ENCODE measurements at regions not wholly inside any gene's neighbourhood (a gene's known extent, or its start where the extent isn't known, plus 50 kb on each side); places are given as distances from the start of the nearest gene placed in this dataset.

DNA sequence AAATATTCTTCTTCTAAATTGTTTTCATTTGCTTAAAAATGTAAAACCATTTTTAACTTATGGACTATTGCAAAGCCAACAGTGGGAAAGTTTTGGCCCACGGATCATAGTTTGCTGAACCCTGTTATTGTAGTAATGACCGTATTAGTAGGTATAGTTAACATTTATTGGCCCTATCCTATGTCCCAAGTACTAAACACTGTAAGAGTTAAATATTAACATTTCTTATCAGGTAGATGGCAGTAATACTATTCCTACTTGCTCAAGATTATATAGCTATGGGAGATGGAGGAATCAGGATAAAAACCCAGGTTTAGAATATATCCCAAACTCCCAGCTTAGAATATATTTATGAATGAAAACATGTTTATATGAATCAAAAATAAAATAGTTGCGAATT is 993.2 kb downstream of the SORCS3 start (continued):
- TF ChIP-seq, protein P1, sequence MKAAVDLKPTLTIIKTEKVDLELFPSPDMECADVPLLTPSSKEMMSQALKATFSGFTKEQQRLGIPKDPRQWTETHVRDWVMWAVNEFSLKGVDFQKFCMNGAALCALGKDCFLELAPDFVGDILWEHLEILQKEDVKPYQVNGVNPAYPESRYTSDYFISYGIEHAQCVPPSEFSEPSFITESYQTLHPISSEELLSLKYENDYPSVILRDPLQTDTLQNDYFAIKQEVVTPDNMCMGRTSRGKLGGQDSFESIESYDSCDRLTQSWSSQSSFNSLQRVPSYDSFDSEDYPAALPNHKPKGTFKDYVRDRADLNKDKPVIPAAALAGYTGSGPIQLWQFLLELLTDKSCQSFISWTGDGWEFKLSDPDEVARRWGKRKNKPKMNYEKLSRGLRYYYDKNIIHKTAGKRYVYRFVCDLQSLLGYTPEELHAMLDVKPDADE (IDR thresholded peaks at IDR 0.05) = no peak
- no peak for TF ChIP-seq ZNF114 (CRISPR knock-in tag; IDR thresholded peaks at IDR 0.05)
- no peak for TF ChIP-seq NANOG (IDR thresholded peaks at IDR 0.05; ENCODE audit: borderline replicate concordance)
- TF ChIP-seq JUNB (IDR thresholded peaks at IDR 0.05; ENCODE audit: unreplicated experiment) = no peak
- TF ChIP-seq EZH2phosphoT487 (IDR thresholded peaks at IDR 0.05; ENCODE audit: unreplicated experiment) = no peak

DNA sequence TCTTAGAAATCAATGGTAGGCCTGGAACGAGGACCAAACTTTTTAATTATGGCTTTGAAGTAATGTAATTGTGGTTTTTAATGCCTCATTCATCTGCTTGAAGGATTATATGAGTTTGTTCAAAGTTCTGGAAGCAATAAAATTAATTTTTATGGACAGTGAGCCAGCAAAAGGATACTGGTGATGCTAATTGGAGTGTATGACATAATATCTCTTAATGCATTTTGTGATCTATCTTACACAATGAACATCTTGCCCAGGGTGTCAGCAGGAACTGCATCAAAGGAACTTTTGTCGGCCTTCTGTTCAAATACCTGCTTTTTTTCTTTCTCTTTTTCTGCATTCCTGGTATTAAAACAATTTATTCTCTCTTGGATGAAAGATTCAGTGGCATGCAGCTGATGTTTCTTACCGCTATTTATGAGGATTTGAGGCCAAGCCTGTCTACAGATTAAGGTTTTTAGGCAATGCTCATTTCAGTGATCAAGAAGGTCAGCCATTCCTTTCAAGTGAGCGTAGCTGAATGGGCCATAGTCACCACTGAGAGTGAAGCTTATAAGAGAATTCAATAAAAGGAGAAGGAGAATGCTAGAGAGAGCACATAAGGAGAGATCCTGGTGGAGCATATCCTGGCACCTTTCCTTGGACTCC is 974.8 kb downstream of the SORCS3 start:
- Histone ChIP-seq H2AFZ (no peak overlapping the region), H3K36me3 (ENCODE audit: insufficient read depth) (no peaks in the 10 kb centered on the region), H3K4me3 (no peak overlapping the region), H3K9me2 (ENCODE audit: insufficient read depth) (0 out of 2 replicates have a peak, but pooled peaks cover 6% of the 10 kb centered on the region), H4K20me1 (replicated peaks; ENCODE audit: insufficient read depth) (no peaks in the 10 kb centered on the region), H3F3A (replicated peaks; ENCODE audit: low read depth) (no peaks in the 10 kb centered on the region), H3K27ac (ENCODE audit: low read depth) (no peak overlapping the region), H3K79me2 (replicated peaks; ENCODE audit: insufficient read depth) (no peaks in the 10 kb centered on the region), H3K27me3 (ENCODE audit: insufficient read depth) (no peaks in the 10 kb centered on the region), H3K4me2 (no peak overlapping the region), H3K4me1 (ENCODE audit: insufficient read depth) (no peaks in the 10 kb centered on the region)
- no peaks in the 10 kb centered on the region for H3K27me3 Mint-ChIP-seq (ENCODE audit: insufficient read depth, low read depth, poor library complexity)
- DNase-seq (ENCODE audit: low spot score) = no peak
- no peak overlapping the region for H3K27ac Mint-ChIP-seq
- H3K4me3 Mint-ChIP-seq = no peak overlapping the region
- H3K36me3 Mint-ChIP-seq (ENCODE audit: low read depth) = no peaks in the 10 kb centered on the region
- no peak for ATAC-seq
- no peaks in the 10 kb centered on the region for H3K9me3 Mint-ChIP-seq
- no peaks in the 10 kb centered on the region for H3K4me1 Mint-ChIP-seq
- TF ChIP-seq, protein P2, sequence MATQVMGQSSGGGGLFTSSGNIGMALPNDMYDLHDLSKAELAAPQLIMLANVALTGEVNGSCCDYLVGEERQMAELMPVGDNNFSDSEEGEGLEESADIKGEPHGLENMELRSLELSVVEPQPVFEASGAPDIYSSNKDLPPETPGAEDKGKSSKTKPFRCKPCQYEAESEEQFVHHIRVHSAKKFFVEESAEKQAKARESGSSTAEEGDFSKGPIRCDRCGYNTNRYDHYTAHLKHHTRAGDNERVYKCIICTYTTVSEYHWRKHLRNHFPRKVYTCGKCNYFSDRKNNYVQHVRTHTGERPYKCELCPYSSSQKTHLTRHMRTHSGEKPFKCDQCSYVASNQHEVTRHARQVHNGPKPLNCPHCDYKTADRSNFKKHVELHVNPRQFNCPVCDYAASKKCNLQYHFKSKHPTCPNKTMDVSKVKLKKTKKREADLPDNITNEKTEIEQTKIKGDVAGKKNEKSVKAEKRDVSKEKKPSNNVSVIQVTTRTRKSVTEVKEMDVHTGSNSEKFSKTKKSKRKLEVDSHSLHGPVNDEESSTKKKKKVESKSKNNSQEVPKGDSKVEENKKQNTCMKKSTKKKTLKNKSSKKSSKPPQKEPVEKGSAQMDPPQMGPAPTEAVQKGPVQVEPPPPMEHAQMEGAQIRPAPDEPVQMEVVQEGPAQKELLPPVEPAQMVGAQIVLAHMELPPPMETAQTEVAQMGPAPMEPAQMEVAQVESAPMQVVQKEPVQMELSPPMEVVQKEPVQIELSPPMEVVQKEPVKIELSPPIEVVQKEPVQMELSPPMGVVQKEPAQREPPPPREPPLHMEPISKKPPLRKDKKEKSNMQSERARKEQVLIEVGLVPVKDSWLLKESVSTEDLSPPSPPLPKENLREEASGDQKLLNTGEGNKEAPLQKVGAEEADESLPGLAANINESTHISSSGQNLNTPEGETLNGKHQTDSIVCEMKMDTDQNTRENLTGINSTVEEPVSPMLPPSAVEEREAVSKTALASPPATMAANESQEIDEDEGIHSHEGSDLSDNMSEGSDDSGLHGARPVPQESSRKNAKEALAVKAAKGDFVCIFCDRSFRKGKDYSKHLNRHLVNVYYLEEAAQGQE (IDR thresholded peaks at IDR 0.05; ENCODE audit: unreplicated experiment) = no peak
- TF ChIP-seq EZH2 (IDR thresholded peaks at IDR 0.05; ENCODE audit: low read depth, unreplicated experiment) (no peak), EZH2phosphoT487 (IDR thresholded peaks at IDR 0.05; ENCODE audit: unreplicated experiment) (no peak), STAT1 (IDR thresholded peaks at IDR 0.05; ENCODE audit: unreplicated experiment) (no peak), CREB1 (CRISPR knock-in tag; IDR thresholded peaks at IDR 0.05; ENCODE audit: low read depth) (no peak), NANOG (IDR thresholded peaks at IDR 0.05; ENCODE audit: borderline replicate concordance) (no peak), ZNF331 (CRISPR knock-in tag; IDR thresholded peaks at IDR 0.05; ENCODE audit: low read depth) (no peak), POLR2AphosphoS5 (IDR thresholded peaks at IDR 0.05; ENCODE audit: low read depth) (no peak), JUNB (IDR thresholded peaks at IDR 0.05; ENCODE audit: unreplicated experiment) (no peak)
- TF ChIP-seq, protein P3, sequence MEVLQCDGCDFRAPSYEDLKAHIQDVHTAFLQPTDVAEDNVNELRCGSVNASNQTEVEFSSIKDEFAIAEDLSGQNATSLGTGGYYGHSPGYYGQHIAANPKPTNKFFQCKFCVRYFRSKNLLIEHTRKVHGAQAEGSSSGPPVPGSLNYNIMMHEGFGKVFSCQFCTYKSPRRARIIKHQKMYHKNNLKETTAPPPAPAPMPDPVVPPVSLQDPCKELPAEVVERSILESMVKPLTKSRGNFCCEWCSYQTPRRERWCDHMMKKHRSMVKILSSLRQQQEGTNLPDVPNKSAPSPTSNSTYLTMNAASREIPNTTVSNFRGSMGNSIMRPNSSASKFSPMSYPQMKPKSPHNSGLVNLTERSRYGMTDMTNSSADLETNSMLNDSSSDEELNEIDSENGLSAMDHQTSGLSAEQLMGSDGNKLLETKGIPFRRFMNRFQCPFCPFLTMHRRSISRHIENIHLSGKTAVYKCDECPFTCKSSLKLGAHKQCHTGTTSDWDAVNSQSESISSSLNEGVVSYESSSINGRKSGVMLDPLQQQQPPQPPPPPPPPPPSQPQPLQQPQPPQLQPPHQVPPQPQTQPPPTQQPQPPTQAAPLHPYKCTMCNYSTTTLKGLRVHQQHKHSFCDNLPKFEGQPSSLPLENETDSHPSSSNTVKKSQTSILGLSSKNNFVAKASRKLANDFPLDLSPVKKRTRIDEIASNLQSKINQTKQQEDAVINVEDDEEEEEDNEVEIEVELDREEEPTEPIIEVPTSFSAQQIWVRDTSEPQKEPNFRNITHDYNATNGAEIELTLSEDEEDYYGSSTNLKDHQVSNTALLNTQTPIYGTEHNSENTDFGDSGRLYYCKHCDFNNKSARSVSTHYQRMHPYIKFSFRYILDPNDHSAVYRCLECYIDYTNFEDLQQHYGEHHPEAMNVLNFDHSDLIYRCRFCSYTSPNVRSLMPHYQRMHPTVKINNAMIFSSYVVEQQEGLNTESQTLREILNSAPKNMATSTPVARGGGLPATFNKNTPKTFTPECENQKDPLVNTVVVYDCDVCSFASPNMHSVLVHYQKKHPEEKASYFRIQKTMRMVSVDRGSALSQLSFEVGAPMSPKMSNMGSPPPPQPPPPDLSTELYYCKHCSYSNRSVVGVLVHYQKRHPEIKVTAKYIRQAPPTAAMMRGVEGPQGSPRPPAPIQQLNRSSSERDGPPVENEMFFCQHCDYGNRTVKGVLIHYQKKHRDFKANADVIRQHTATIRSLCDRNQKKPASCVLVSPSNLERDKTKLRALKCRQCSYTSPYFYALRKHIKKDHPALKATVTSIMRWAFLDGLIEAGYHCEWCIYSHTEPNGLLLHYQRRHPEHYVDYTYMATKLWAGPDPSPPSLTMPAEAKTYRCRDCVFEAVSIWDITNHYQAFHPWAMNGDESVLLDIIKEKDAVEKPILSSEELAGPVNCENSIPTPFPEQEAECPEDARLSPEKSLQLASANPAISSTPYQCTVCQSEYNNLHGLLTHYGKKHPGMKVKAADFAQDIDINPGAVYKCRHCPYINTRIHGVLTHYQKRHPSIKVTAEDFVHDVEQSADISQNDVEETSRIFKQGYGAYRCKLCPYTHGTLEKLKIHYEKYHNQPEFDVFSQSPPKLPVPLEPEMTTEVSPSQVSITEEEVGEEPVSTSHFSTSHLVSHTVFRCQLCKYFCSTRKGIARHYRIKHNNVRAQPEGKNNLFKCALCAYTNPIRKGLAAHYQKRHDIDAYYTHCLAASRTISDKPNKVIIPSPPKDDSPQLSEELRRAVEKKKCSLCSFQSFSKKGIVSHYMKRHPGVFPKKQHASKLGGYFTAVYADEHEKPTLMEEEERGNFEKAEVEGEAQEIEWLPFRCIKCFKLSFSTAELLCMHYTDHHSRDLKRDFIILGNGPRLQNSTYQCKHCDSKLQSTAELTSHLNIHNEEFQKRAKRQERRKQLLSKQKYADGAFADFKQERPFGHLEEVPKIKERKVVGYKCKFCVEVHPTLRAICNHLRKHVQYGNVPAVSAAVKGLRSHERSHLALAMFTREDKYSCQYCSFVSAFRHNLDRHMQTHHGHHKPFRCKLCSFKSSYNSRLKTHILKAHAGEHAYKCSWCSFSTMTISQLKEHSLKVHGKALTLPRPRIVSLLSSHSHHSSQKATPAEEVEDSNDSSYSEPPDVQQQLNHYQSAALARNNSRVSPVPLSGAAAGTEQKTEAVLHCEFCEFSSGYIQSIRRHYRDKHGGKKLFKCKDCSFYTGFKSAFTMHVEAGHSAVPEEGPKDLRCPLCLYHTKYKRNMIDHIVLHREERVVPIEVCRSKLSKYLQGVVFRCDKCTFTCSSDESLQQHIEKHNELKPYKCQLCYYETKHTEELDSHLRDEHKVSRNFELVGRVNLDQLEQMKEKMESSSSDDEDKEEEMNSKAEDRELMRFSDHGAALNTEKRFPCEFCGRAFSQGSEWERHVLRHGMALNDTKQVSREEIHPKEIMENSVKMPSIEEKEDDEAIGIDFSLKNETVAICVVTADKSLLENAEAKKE (CRISPR knock-in tag; IDR thresholded peaks at IDR 0.05) = no peak
- TF ChIP-seq, protein P4, sequence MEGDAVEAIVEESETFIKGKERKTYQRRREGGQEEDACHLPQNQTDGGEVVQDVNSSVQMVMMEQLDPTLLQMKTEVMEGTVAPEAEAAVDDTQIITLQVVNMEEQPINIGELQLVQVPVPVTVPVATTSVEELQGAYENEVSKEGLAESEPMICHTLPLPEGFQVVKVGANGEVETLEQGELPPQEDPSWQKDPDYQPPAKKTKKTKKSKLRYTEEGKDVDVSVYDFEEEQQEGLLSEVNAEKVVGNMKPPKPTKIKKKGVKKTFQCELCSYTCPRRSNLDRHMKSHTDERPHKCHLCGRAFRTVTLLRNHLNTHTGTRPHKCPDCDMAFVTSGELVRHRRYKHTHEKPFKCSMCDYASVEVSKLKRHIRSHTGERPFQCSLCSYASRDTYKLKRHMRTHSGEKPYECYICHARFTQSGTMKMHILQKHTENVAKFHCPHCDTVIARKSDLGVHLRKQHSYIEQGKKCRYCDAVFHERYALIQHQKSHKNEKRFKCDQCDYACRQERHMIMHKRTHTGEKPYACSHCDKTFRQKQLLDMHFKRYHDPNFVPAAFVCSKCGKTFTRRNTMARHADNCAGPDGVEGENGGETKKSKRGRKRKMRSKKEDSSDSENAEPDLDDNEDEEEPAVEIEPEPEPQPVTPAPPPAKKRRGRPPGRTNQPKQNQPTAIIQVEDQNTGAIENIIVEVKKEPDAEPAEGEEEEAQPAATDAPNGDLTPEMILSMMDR (conservative IDR thresholded peaks at IDR 0.05; ENCODE audit: low read depth in 2 of 2) = no peak

Measured in GM23338 (cell line).